IMR-90 (cell line): ENCODE measurements at regions not wholly inside any gene's neighbourhood (a gene's known extent, or its start where the extent isn't known, plus 50 kb on each side); places are given as distances from the start of the nearest gene placed in this dataset.

ENCODE experiments used
- POLR2A ChIP-seq: IDR thresholded peaks from 2 replicates; pipeline ENCODE4 v1.6.1; 2012; ENCODE audit warnings: mild to moderate bottlenecking, low read depth, low read length
- RAD21 ChIP-seq: IDR thresholded peaks from 2 replicates; pipeline ENCODE4 v1.6.1; 2012; ENCODE audit warnings: low read length, improper control_type of control experiment
- TF ChIP-seq, protein P1 (sequence below): conservative IDR thresholded peaks from 2 replicates; pipeline ENCODE4 v1.5.1; 2012; ENCODE audit warnings: mild to moderate bottlenecking, low read depth, low read length, improper control_type of control experiment

DNA sequence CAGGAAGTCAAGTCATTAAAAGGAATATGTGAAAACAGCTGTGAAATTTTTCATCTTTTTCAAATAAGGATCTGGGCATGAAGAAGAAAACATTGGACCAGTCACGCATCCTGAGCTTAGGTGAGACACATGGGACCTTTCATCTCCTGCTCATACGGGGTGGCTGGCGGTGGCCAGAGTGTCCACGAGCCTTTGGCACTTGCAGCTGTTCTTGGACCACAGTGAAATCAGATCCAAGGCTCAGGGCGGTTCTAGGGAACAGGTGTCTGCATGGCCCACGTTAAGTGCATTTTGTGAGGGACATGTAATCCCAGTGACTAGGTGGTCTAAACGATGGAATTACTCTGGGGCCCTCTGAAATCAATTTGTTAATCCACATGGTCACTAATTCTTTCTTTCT lies 212.7 kb upstream of the COPS8 start:
- TF ChIP-seq, protein P1, sequence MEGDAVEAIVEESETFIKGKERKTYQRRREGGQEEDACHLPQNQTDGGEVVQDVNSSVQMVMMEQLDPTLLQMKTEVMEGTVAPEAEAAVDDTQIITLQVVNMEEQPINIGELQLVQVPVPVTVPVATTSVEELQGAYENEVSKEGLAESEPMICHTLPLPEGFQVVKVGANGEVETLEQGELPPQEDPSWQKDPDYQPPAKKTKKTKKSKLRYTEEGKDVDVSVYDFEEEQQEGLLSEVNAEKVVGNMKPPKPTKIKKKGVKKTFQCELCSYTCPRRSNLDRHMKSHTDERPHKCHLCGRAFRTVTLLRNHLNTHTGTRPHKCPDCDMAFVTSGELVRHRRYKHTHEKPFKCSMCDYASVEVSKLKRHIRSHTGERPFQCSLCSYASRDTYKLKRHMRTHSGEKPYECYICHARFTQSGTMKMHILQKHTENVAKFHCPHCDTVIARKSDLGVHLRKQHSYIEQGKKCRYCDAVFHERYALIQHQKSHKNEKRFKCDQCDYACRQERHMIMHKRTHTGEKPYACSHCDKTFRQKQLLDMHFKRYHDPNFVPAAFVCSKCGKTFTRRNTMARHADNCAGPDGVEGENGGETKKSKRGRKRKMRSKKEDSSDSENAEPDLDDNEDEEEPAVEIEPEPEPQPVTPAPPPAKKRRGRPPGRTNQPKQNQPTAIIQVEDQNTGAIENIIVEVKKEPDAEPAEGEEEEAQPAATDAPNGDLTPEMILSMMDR, result no peak
- TF ChIP-seq RAD21 (no peak), POLR2A (no peak)
